ENCODE measurements at regions not wholly inside any gene's neighbourhood (a gene's known extent, or its start where the extent isn't known, plus 50 kb on each side); places are given as distances from the start of the nearest gene placed in this dataset.

DNA sequence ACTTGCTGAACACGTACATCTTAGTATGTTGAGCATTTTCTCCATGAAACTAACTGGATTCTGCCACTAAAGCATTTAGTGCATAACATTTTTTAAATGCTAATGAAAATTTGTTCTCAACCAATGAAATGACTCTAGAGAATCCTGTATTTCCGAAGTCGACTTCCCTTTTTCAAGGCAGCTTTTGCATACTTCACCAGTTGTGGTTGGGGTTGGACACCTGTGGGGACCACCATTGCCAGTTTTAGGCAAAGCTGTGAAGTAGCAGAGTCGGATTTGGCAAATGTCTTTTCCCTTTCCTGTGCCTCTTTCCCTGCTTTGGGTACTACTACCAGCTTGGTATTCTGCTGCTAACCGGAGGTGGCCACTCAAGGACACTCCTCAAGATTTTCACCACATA is 349.2 kb downstream of the BCAT1 start:
- no peaks in the 10 kb centered on the region for H3K79me2 ChIP-seq (ENCODE audit: low read length)
- H3K4me3 ChIP-seq (ENCODE audit: low read length) = no peak overlapping the region
- no peaks in the 10 kb centered on the region for H3K9me2 ChIP-seq (replicated peaks; ENCODE audit: low read length)
- no peaks in the 10 kb centered on the region for H3K36me3 ChIP-seq (ENCODE audit: low read depth, low read length)
- no peaks in the 10 kb centered on the region for H3K9me3 ChIP-seq (ENCODE audit: low read length)
- H4K20me1 ChIP-seq (ENCODE audit: low read length) = no peaks in the 10 kb centered on the region
- H3K4me2 ChIP-seq (ENCODE audit: low read length) = no peak overlapping the region
- ChIA-PET CTCF (no interaction called here), POLR2A (ENCODE audit: unreplicated experiment) (no interaction called here)
- intact Hi-C loops (cut with micrococcal nuclease) = loop anchor here (5.0 kb wide), 1 partner anchor 57 kb away; no protein-coding TSS in a partner anchor
- no TSS peak for BruUV-seq (replicated peaks)
- H3K4me1 ChIP-seq (ENCODE audit: insufficient read depth, low read length) = no peaks in the 10 kb centered on the region
- ATAC-seq (no peak), DNase-seq (no peak)
- no peaks in the 10 kb centered on the region for H3K27me3 ChIP-seq (ENCODE audit: low read length)
- no peak overlapping the region for H3K9ac ChIP-seq (ENCODE audit: low read length)
- H3K27ac ChIP-seq (ENCODE audit: low read length) = no peak overlapping the region
- TF ChIP-seq EZH2phosphoT487 (IDR thresholded peaks at IDR 0.05; ENCODE audit: borderline replicate concordance, low read length) = no peak
- TF ChIP-seq, protein P1, sequence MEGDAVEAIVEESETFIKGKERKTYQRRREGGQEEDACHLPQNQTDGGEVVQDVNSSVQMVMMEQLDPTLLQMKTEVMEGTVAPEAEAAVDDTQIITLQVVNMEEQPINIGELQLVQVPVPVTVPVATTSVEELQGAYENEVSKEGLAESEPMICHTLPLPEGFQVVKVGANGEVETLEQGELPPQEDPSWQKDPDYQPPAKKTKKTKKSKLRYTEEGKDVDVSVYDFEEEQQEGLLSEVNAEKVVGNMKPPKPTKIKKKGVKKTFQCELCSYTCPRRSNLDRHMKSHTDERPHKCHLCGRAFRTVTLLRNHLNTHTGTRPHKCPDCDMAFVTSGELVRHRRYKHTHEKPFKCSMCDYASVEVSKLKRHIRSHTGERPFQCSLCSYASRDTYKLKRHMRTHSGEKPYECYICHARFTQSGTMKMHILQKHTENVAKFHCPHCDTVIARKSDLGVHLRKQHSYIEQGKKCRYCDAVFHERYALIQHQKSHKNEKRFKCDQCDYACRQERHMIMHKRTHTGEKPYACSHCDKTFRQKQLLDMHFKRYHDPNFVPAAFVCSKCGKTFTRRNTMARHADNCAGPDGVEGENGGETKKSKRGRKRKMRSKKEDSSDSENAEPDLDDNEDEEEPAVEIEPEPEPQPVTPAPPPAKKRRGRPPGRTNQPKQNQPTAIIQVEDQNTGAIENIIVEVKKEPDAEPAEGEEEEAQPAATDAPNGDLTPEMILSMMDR (conservative IDR thresholded peaks at IDR 0.05; ENCODE audit: low read depth, low read length) = no peak
- no peak for TF ChIP-seq EZH2 (IDR thresholded peaks at IDR 0.05; ENCODE audit: low read length, unreplicated experiment)
- H3F3A ChIP-seq (ENCODE audit: low read length, unreplicated experiment) = no peaks in the 10 kb centered on the region
- no peak overlapping the region for H2AFZ ChIP-seq (ENCODE audit: low read length)

DNA sequence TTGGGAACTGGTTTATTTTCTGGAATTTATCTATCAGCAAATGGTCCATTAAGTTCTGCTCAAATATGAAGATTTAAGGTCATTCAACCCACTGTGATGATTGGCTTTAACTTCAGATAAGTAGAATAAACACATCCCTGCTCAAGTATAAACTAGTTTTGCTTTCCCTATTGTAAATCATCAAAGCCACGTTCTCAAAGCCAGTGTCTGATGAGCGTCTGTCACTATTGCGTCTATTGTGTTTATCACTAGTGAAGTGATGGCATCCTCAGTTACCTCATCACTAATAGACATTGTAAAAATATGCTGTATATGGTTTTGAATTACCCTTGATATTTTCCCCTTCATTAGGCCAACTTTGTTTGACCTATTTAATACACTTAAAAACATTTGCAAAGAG is 351.3 kb downstream of the BCAT1 start:
- intact Hi-C loops (cut with micrococcal nuclease) = loop anchor here (5.0 kb wide), 1 partner anchor 55 kb away; no protein-coding TSS in a partner anchor
- Histone ChIP-seq H3K79me2 (ENCODE audit: low read length) (no peaks in the 10 kb centered on the region), H4K20me1 (ENCODE audit: low read length) (no peaks in the 10 kb centered on the region), H3K27ac (ENCODE audit: low read length) (no peak overlapping the region), H3K4me3 (ENCODE audit: low read length) (no peak overlapping the region), H3K36me3 (ENCODE audit: low read depth, low read length) (no peaks in the 10 kb centered on the region), H3F3A (ENCODE audit: low read length, unreplicated experiment) (no peaks in the 10 kb centered on the region), H3K9ac (ENCODE audit: low read length) (no peak overlapping the region), H3K4me2 (ENCODE audit: low read length) (no peak overlapping the region), H3K27me3 (ENCODE audit: low read length) (peaks cover 6% of the 10 kb centered on the region; the same call in 1 of the 2 replicates), H2AFZ (ENCODE audit: low read length) (no peak overlapping the region), H3K9me3 (ENCODE audit: low read length) (no peaks in the 10 kb centered on the region), H3K9me2 (replicated peaks; ENCODE audit: low read length) (no peaks in the 10 kb centered on the region), H3K4me1 (ENCODE audit: insufficient read depth, low read length) (no peaks in the 10 kb centered on the region)
- ChIA-PET POLR2A (ENCODE audit: unreplicated experiment) (no interaction called here), CTCF (no interaction called here)
- no TSS peak for BruUV-seq (replicated peaks)
- ATAC-seq (no peak), DNase-seq (no peak)
- TF ChIP-seq, protein P1 (conservative IDR thresholded peaks at IDR 0.05; ENCODE audit: low read depth, low read length) = no peak
- TF ChIP-seq EZH2 (IDR thresholded peaks at IDR 0.05; ENCODE audit: low read length, unreplicated experiment) (no peak), EZH2phosphoT487 (IDR thresholded peaks at IDR 0.05; ENCODE audit: borderline replicate concordance, low read length) (no peak)

GRCh38 chr12:24596768-24597388 is 352.0 kb downstream of the BCAT1 start:
- H3K36me3 ChIP-seq (ENCODE audit: low read depth, low read length) = no peaks in the 10 kb centered on the region
- no peak overlapping the region for H3K4me3 ChIP-seq (ENCODE audit: low read length)
- H3K9me2 ChIP-seq (replicated peaks; ENCODE audit: low read length) = no peaks in the 10 kb centered on the region
- CTCF ChIA-PET = no interaction called here
- no peak overlapping the region for H3K4me2 ChIP-seq (ENCODE audit: low read length)
- no peaks in the 10 kb centered on the region for H3F3A ChIP-seq (ENCODE audit: low read length, unreplicated experiment)
- H3K4me1 ChIP-seq (ENCODE audit: insufficient read depth, low read length) = no peaks in the 10 kb centered on the region
- H4K20me1 ChIP-seq (ENCODE audit: low read length) = no peaks in the 10 kb centered on the region
- POLR2A ChIA-PET (ENCODE audit: unreplicated experiment) = no interaction called here
- no peak for TF ChIP-seq EZH2 (IDR thresholded peaks at IDR 0.05; ENCODE audit: low read length, unreplicated experiment)
- TF ChIP-seq EZH2phosphoT487 (IDR thresholded peaks at IDR 0.05; ENCODE audit: borderline replicate concordance, low read length) = no peak
- TF ChIP-seq, protein P1 (conservative IDR thresholded peaks at IDR 0.05; ENCODE audit: low read depth, low read length) = peak; percentile 60
- no TSS peak for BruUV-seq (replicated peaks)
- H3K9ac ChIP-seq (ENCODE audit: low read length) = no peak overlapping the region
- ATAC-seq (no peak), DNase-seq (peak; percentile 33)
- H2AFZ ChIP-seq (ENCODE audit: low read length) = no peak overlapping the region
- no peaks in the 10 kb centered on the region for H3K79me2 ChIP-seq (ENCODE audit: low read length)
- H3K9me3 ChIP-seq (ENCODE audit: low read length) = no peaks in the 10 kb centered on the region
- no peak overlapping the region for H3K27ac ChIP-seq (ENCODE audit: low read length)
- intact Hi-C loops (cut with micrococcal nuclease) = loop anchor here (5.0 kb wide), 1 partner anchor 55 kb away; no protein-coding TSS in a partner anchor
- peaks cover 6% of the 10 kb centered on the region; the same call in 1 of the 2 replicates for H3K27me3 ChIP-seq (ENCODE audit: low read length)

All from PC-3 (cell line).